GM12878 (cell line): ENCODE measurements at regions not wholly inside any gene's neighbourhood (a gene's known extent, or its start where the extent isn't known, plus 50 kb on each side); places are given as distances from the start of the nearest gene placed in this dataset.

Experiments
- ATAC-seq: fragments of 200-7000 bp; cut with Tn5 transposase; 3 replicates; pipeline ENCODE4 v1.9.1; 2020; ENCODE audit warnings: mild to moderate bottlenecking, moderate library complexity
- BruUV-seq: library from RNA; stranded (reverse); fragments of 400-500 nt; replicated peaks from 2 replicates; lab custom pipeline; 2021; lab: Mats Ljungman, UMichigan
- CTCF ChIA-PET: fragments of 300-600 bp; sonication (Branson Sonifier 250); formaldehyde crosslinking; extraction: SDS; loops from one replicate; lab custom pipeline; 2021; ENCODE audit warnings: inconsistent platforms; lab: Yijun Ruan, JAX
- POLR2A ChIA-PET: fragments of 350-600 bp; formaldehyde crosslinking; extraction: SDS; loops from one replicate; lab custom pipeline; 2021; ENCODE audit warnings: inconsistent platforms; lab: Charles Lee
- RAD21 ChIA-PET: fragments of 300-600 bp; sonication (Branson Sonifier 250); formaldehyde crosslinking; loops from one replicate; lab custom pipeline; 2023; ENCODE audit warnings: antibody characterized with exemption; ENCODE audit not compliant: unreplicated experiment; lab: Charles Lee
- SMC1A ChIA-PET: fragments of 300-600 bp; sonication (Branson Sonifier 250); formaldehyde crosslinking; loops from one replicate; lab custom pipeline; 2023; ENCODE audit not compliant: unreplicated experiment, uncharacterized antibody; lab: Charles Lee
- DNase-seq: peaks from one replicate; pipeline ENCODE4 v3.0.0-alpha.2; 2011; ENCODE audit warnings: low read depth, low spot score
- FAIRE-seq: peaks from 3 replicates; lab custom pipeline; 2011; peaks lifted over from hg19 to GRCh38; lab: Jason Lieb, UNC
- H2AFZ ChIP-seq: 2 replicates; pipeline ENCODE4 v1.6.0; 2011; ENCODE audit warnings: low read depth, low read length, control low read depth; ENCODE audit not compliant: control insufficient read depth
- H3K27ac ChIP-seq: 2 replicates; pipeline ENCODE4 v1.5.1; 2011; ENCODE audit warnings: control low read depth; ENCODE audit not compliant: control insufficient read depth, insufficient read depth
- H3K27me3 ChIP-seq, 2 experiments: replicated peaks in 1 of 2; 2 replicates each; pipeline versions ENCODE4 v1.6.0 to v1.6.1; 2011; ENCODE audit warnings: low read length in 1 of 2; ENCODE audit not compliant: control insufficient read depth in 2 of 2, insufficient read depth in 2 of 2
- H3K36me3 ChIP-seq, 2 experiments: 2 replicates each; pipeline ENCODE4 v1.5.1; 2011; ENCODE audit warnings: low read length in 1 of 2; ENCODE audit not compliant: control insufficient read depth in 2 of 2, insufficient read depth in 2 of 2
- H3K4me1 ChIP-seq: 2 replicates; pipeline ENCODE4 v1.6.1; 2011; ENCODE audit warnings: mild to moderate bottlenecking, low read length, moderate library complexity, mixed read lengths; ENCODE audit not compliant: control insufficient read depth, insufficient read depth
- H3K4me2 ChIP-seq: 2 replicates; pipeline ENCODE4 v1.6.0; 2011; ENCODE audit warnings: control low read depth; ENCODE audit not compliant: control insufficient read depth, insufficient read depth
- H3K4me3 ChIP-seq: fragments of 200-600 bp; sonication (generic); 2 replicates; pipeline ENCODE4 v1.5.1; 2016
- H3K79me2 ChIP-seq: 2 replicates; pipeline ENCODE4 v1.6.0; 2011; ENCODE audit warnings: low read length; ENCODE audit not compliant: control insufficient read depth, insufficient read depth
- H3K9ac ChIP-seq: 2 replicates; pipeline ENCODE4 v1.8.0; 2011; ENCODE audit warnings: low read length, control low read depth, mixed read lengths; ENCODE audit not compliant: control insufficient read depth, insufficient read depth
- H3K9me3 ChIP-seq: replicated peaks from 3 replicates; pipeline ENCODE4 v1.5.1; 2011; ENCODE audit warnings: mild to moderate bottlenecking, low read length; ENCODE audit not compliant: control insufficient read depth, insufficient read depth
- H4K20me1 ChIP-seq: 2 replicates; pipeline ENCODE4 v1.6.0; 2011; ENCODE audit not compliant: control insufficient read depth, insufficient read depth
- ATF7 ChIP-seq: fragments of 450-650 bp; IDR thresholded peaks from 2 replicates; pipeline ENCODE4 v1.6.1; 2016; ENCODE audit warnings: low read depth, mild to moderate bottlenecking
- BACH1 ChIP-seq: fragments of 450-650 bp; IDR thresholded peaks from 2 replicates; pipeline ENCODE4 v1.6.1; 2017; ENCODE audit warnings: mild to moderate bottlenecking, borderline replicate concordance
- CREB1 ChIP-seq: IDR thresholded peaks from 2 replicates; pipeline ENCODE4 v1.6.1; 2012; ENCODE audit warnings: low read depth, mild to moderate bottlenecking, inconsistent platforms
- HDAC2 ChIP-seq: fragments of 200-600 bp; sonication (generic); IDR thresholded peaks from 2 replicates; pipeline ENCODE4 v1.6.1; 2017
- HDAC6 ChIP-seq: fragments of 200-600 bp; sonication (generic); IDR thresholded peaks from one replicate; pipeline ENCODE4 v1.8.0; 2017; ENCODE audit warnings: antibody characterized with exemption; ENCODE audit not compliant: unreplicated experiment
- LARP7 ChIP-seq: fragments of 450-650 bp; IDR thresholded peaks from 2 replicates; pipeline ENCODE4 v1.6.1; 2017; ENCODE audit warnings: mild to moderate bottlenecking
- MXI1 ChIP-seq: fragments of 150-350 bp; IDR thresholded peaks from 2 replicates; pipeline ENCODE4 v1.6.1; 2011; ENCODE audit warnings: low read depth, mild to moderate bottlenecking, inconsistent platforms, low read length, improper control_type of control experiment
- MYC ChIP-seq: IDR thresholded peaks from 2 replicates; pipeline ENCODE4 v1.6.1; 2011; ENCODE audit warnings: mild to moderate bottlenecking, low read length, moderate library complexity, inconsistent platforms; ENCODE audit not compliant: insufficient read depth, insufficient replicate concordance, insufficient read length, severe bottlenecking
- NFIC ChIP-seq: IDR thresholded peaks from 2 replicates; pipeline ENCODE4 v1.6.1; 2012; ENCODE audit warnings: low read depth, mild to moderate bottlenecking, inconsistent platforms, low read length, moderate library complexity
- PAX5 ChIP-seq: IDR thresholded peaks from 2 replicates; pipeline ENCODE4 v1.6.1; 2011; ENCODE audit warnings: low read depth, low read length, borderline replicate concordance
- PML ChIP-seq: IDR thresholded peaks from 2 replicates; pipeline ENCODE4 v1.6.1; 2012; ENCODE audit warnings: low read length, inconsistent platforms
- POLR2AphosphoS2 ChIP-seq: IDR thresholded peaks from 2 replicates; pipeline ENCODE4 v1.6.1; 2011; ENCODE audit warnings: low read depth, mild to moderate bottlenecking, low read length, improper control_type of control experiment, moderate library complexity
- RB1 ChIP-seq: fragments of 450-650 bp; formaldehyde crosslinking; IDR thresholded peaks from 2 replicates; pipeline ENCODE4 v1.6.1; 2017; ENCODE audit warnings: mild to moderate bottlenecking, borderline replicate concordance
- SPI1 ChIP-seq: IDR thresholded peaks from 2 replicates; pipeline ENCODE4 v1.6.1; 2011; ENCODE audit warnings: low read depth, mild to moderate bottlenecking, low read length, moderate library complexity, borderline replicate concordance; ENCODE audit not compliant: insufficient read depth
- WRNIP1 ChIP-seq: IDR thresholded peaks from 2 replicates; pipeline ENCODE4 v1.6.1; 2011; ENCODE audit warnings: low read depth, low read length, improper control_type of control experiment, borderline replicate concordance
- ZBED1 ChIP-seq: IDR thresholded peaks from 2 replicates; pipeline ENCODE4 v1.6.1; 2016; ENCODE audit warnings: borderline replicate concordance
- ZNF274 ChIP-seq: IDR thresholded peaks from one replicate; pipeline ENCODE4 v1.8.0; 2011; ENCODE audit not compliant: insufficient read length, insufficient read depth
- ZZZ3 ChIP-seq: IDR thresholded peaks from 2 replicates; pipeline ENCODE4 v1.6.1; 2011; ENCODE audit warnings: low read depth; ENCODE audit not compliant: control insufficient read depth, insufficient read length
- WGBS: methylation state at CpG from one replicate; pipeline ENCODE4 v1.1.6; 2016; ENCODE audit warnings: low lambda C conversion rate; ENCODE audit not compliant: insufficient replicate concordance, insufficient coverage; ENCODE audit errors: missing lambda C conversion rate; 5-methylcytosine and 5-hydroxymethylcytosine counted together
- in situ Hi-C: fragments of 300-500 bp; cut with MboI; formaldehyde crosslinking; loops from 9 replicates; pipeline ENCODE4 v1.14.3; 2018; ENCODE audit warnings: mixed read lengths
- intact Hi-C: fragments of 100-400 bp; cut with micrococcal nuclease; formaldehyde crosslinking; loops from one replicate; pipeline ENCODE4 v1.14.2; 2022; ENCODE audit not compliant: unreplicated experiment
- TF ChIP-seq, protein P1 (sequence below): IDR thresholded peaks from 2 replicates; pipeline ENCODE4 v1.6.1; 2011; ENCODE audit warnings: mild to moderate bottlenecking, low read depth, low read length, moderate library complexity; ENCODE audit not compliant: insufficient replicate concordance

GRCh38 chr10:64175271-64175962 is 654.2 kb downstream of the REEP3 start:
- intact Hi-C loops = no loop called here
- Histone ChIP-seq H3K4me1 (no peaks in the 10 kb centered on the region), H3K27ac (no peak overlapping the region), H3K4me3 (no peak overlapping the region), H2AFZ (no peak overlapping the region), H3K9me3 (no peaks in the 10 kb centered on the region), H3K79me2 (no peaks in the 10 kb centered on the region), H3K36me3 (no peaks in the 10 kb centered on the region), H3K27me3 (no peaks in the 10 kb centered on the region), H3K9ac (no peak overlapping the region), H3K4me2 (no peak overlapping the region), H4K20me1 (no peaks in the 10 kb centered on the region)
- ChIA-PET RAD21 (no interaction called here), POLR2A (no interaction called here), SMC1A (no interaction called here), CTCF (interaction anchor here (1.0 kb wide), 1 partner anchor 64 kb away, joined by 3 read pairs; no protein-coding TSS in a partner anchor)
- ATAC-seq (no peak), FAIRE-seq (no peak), DNase-seq (no peak)
- WGBS = 25% methylated on average over 4 of the region's 4 CpGs
- in situ Hi-C loops = no loop called here
- TF ChIP-seq LARP7 (no peak), PAX5 (no peak), WRNIP1 (no peak), ZZZ3 (no peak), ZNF274 (no peak), NFIC (no peak), BACH1 (no peak), ATF7 (no peak), RB1 (no peak), SPI1 (no peak), ZBED1 (no peak), MYC (no peak), HDAC6 (no peak), HDAC2 (no peak), CREB1 (no peak), MXI1 (no peak), PML (no peak), POLR2AphosphoS2 (no peak)
- TF ChIP-seq, protein P1, sequence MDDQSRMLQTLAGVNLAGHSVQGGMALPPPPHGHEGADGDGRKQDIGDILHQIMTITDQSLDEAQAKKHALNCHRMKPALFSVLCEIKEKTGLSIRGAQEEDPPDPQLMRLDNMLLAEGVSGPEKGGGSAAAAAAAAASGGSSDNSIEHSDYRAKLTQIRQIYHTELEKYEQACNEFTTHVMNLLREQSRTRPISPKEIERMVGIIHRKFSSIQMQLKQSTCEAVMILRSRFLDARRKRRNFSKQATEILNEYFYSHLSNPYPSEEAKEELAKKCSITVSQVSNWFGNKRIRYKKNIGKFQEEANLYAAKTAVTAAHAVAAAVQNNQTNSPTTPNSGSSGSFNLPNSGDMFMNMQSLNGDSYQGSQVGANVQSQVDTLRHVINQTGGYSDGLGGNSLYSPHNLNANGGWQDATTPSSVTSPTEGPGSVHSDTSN = no peak
- BruUV-seq = no TSS peak
